ENCODE measurements at regions not wholly inside any gene's neighbourhood (a gene's known extent, or its start where the extent isn't known, plus 50 kb on each side); places are given as distances from the start of the nearest gene placed in this dataset. TPM values are rescaled to one million over a fixed set of nuclear protein-coding genes. Genes with fewer than 3 reads are reported as not detected.

Small RNA genes lying in the stretch of these regions (small RNA-seq; reads per million reads assigned to genes)
- gene AC068135.1 (not detected), gene AC074290.1 (not detected), gene RF00017 (not detected), gene RF00273 (not detected), gene RNU6-169P (not detected)
